Karpas-422 (cell line): ENCODE measurements at regions not wholly inside any gene's neighbourhood (a gene's known extent, or its start where the extent isn't known, plus 50 kb on each side); places are given as distances from the start of the nearest gene placed in this dataset.

ENCODE experiments used
- DNase-seq: peaks from one replicate; pipeline ENCODE4 v3.0.0-alpha.2; 2015
- H2AFZ ChIP-seq: fragments of 200-600 bp; sonication (generic); 2 replicates; pipeline ENCODE4 v1.6.1; 2014; ENCODE audit warnings: antibody characterized with exemption, low read length, mixed read lengths
- H3K27ac ChIP-seq: fragments of 200-600 bp; sonication (generic); 2 replicates; pipeline ENCODE4 v1.5.1; 2014; ENCODE audit warnings: mild to moderate bottlenecking, low read length, moderate library complexity
- H3K27me3 ChIP-seq: fragments of 200-600 bp; sonication (generic); 2 replicates; pipeline ENCODE4 v1.6.1; 2014; ENCODE audit warnings: low read length, mixed read lengths
- H3K36me3 ChIP-seq: fragments of 200-600 bp; sonication (generic); 2 replicates; pipeline ENCODE4 v1.6.1; 2014; ENCODE audit warnings: low read length, mixed read lengths; ENCODE audit not compliant: insufficient read depth
- H3K4me1 ChIP-seq: fragments of 200-600 bp; sonication (generic); 2 replicates; pipeline ENCODE4 v1.6.1; 2014; ENCODE audit warnings: mild to moderate bottlenecking, low read length, mixed read lengths
- H3K4me2 ChIP-seq: fragments of 200-600 bp; sonication (generic); 2 replicates; pipeline ENCODE4 v1.6.1; 2014; ENCODE audit warnings: low read length, low read depth, mild to moderate bottlenecking; ENCODE audit not compliant: poor library complexity, severe bottlenecking
- H3K4me3 ChIP-seq: fragments of 200-600 bp; sonication (generic); 2 replicates; pipeline ENCODE4 v1.5.1; 2014; ENCODE audit warnings: mild to moderate bottlenecking, antibody characterized with exemption, low read length, mixed read lengths
- H3K79me2 ChIP-seq: fragments of 200-600 bp; sonication (generic); 2 replicates; pipeline ENCODE4 v1.6.1; 2014; ENCODE audit warnings: mild to moderate bottlenecking, low read length, mixed read lengths
- H3K9ac ChIP-seq: fragments of 200-600 bp; sonication (generic); 2 replicates; pipeline ENCODE4 v1.6.0; 2014; ENCODE audit warnings: low read length
- H3K9me2 ChIP-seq: fragments of 200-600 bp; sonication (generic), shearing (Covaris generic); replicated peaks from 2 replicates; pipeline ENCODE4 v1.6.0; 2014; ENCODE audit warnings: mild to moderate bottlenecking, low read length, moderate library complexity; ENCODE audit not compliant: insufficient read depth
- H3K9me3 ChIP-seq: fragments of 300-700, 200-600 bp; sonication (generic); 2 replicates; pipeline ENCODE4 v1.6.1; 2014; ENCODE audit warnings: low read length, mixed read lengths
- H4K20me1 ChIP-seq: fragments of 200-600 bp; sonication (generic); 2 replicates; pipeline ENCODE4 v1.6.1; 2014; ENCODE audit warnings: mild to moderate bottlenecking, antibody characterized with exemption, low read length, low read depth; ENCODE audit not compliant: insufficient read depth

DNA sequence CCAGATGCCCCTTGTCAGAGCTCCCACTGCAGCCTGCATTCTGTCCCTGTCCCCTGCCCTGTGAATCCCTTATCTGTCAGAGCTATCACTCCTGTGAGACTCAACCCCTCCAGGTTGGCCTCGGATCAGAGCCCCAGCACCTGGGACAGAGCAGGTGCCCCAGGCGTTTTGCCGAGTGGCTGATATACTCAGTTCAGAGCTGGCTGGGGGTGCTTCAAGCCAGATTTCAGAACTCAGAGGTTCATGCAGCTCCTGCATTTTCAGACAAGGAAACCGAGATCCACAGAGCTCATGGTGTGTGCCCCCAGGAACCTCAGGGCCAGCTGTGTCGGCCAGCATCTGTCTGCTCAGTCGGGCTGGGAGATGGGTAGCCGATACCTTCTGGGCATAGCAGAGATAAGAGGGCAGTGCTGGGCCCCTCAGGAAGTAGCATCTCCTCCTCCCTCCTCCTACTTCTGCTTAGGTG, 228.0 kb upstream of the RTL1 start:
- H3K9ac ChIP-seq = no peak overlapping the region
- no peak overlapping the region for H3K27ac ChIP-seq
- H3K79me2 ChIP-seq = no peaks in the 10 kb centered on the region
- H3K4me2 ChIP-seq = no peak overlapping the region
- H4K20me1 ChIP-seq = no peaks in the 10 kb centered on the region
- H3K4me1 ChIP-seq = no peaks in the 10 kb centered on the region
- H2AFZ ChIP-seq = no peak overlapping the region
- no peaks in the 10 kb centered on the region for H3K36me3 ChIP-seq
- H3K27me3 ChIP-seq = no peaks in the 10 kb centered on the region
- no peak for DNase-seq
- H3K9me2 ChIP-seq = no peaks in the 10 kb centered on the region
- H3K4me3 ChIP-seq = no peak overlapping the region
- peaks cover 4% of the 10 kb centered on the region; the same call in 1 of the 2 replicates for H3K9me3 ChIP-seq

DNA sequence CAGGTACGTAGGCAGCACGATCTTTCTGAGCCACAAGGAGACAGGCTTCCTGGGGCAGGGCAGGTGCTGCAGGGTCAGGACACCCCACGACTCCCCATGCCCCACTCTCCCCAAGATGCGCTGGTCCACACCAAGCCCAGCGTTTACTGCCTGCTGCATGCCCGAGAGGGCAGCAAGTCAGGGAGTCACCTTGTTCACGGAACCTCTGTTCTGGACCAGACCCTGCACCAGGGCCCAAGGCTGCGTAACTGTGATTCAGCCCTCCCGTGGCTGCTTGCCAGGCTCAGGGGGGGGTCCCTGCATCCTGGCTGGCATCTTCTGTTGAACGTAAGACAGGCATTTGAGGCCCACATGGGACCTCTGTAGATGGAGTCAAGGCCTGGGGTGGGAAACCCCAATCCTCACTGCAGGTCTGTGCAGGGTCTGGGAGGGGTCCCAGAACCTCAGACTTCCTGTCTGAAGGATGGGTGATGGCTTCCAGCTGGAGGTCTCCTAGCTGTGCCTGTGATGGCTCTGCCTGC, 228.6 kb upstream of the RTL1 start:
- no peaks in the 10 kb centered on the region for H3K27me3 ChIP-seq
- no peaks in the 10 kb centered on the region for H4K20me1 ChIP-seq
- no peak for DNase-seq
- H3K79me2 ChIP-seq = no peaks in the 10 kb centered on the region
- no peak overlapping the region for H3K4me2 ChIP-seq
- peaks cover 4% of the 10 kb centered on the region; the same call in 1 of the 2 replicates for H3K9me3 ChIP-seq
- H3K9ac ChIP-seq = no peak overlapping the region
- H3K9me2 ChIP-seq = no peaks in the 10 kb centered on the region
- H3K36me3 ChIP-seq = no peaks in the 10 kb centered on the region
- no peak overlapping the region for H3K27ac ChIP-seq
- no peak overlapping the region for H2AFZ ChIP-seq
- no peak overlapping the region for H3K4me3 ChIP-seq
- H3K4me1 ChIP-seq = no peaks in the 10 kb centered on the region

DNA sequence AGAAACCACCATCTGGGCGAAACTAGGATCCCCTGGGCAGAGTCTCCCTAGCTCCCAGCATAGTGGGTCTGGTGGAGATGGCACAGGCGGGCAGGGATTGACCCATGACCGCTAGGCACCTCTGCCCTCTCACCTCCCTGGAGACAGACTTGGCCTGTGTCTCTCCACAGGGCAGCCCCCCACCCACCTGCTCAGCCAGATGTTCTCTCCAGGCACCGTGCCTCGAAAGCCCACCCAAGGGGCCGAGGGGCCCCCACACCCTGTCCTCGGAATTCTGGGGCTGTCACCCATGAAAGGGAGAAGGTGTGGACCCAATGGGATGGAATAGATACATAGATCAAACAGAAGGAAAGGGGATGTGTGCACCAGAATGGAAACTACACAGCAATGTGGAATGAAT, 229.1 kb upstream of the RTL1 start:
- peaks cover 4% of the 10 kb centered on the region; the same call in 1 of the 2 replicates for H3K9me3 ChIP-seq
- no peaks in the 10 kb centered on the region for H3K4me1 ChIP-seq
- H3K9ac ChIP-seq = no peak overlapping the region
- H3K4me2 ChIP-seq = no peak overlapping the region
- no peaks in the 10 kb centered on the region for H3K79me2 ChIP-seq
- H3K27me3 ChIP-seq = no peaks in the 10 kb centered on the region
- no peak overlapping the region for H2AFZ ChIP-seq
- no peak overlapping the region for H3K4me3 ChIP-seq
- no peak for DNase-seq
- no peak overlapping the region for H3K27ac ChIP-seq
- H3K36me3 ChIP-seq = no peaks in the 10 kb centered on the region
- no peaks in the 10 kb centered on the region for H4K20me1 ChIP-seq
- H3K9me2 ChIP-seq = no peaks in the 10 kb centered on the region

DNA sequence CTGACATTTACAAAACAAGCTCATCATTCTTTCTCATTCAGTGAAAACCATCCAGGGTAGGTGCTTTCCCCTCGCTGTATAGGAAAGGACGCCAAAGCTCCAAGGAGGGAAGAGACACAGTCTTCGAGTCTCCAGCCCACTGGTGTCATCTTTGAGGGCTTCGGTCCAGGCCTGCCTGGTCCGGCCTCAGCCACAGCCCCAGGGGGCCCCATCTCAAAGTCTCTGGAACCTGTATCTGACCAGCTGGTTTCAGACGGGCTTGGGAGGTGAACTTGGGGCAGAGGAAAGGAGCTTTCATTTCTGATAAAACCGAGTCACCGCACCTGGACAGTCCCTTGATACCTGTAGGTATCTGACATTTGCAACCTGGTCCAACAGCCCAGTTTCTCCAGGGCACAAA, 229.5 kb upstream of the RTL1 start:
- H4K20me1 ChIP-seq = no peaks in the 10 kb centered on the region

DNA sequence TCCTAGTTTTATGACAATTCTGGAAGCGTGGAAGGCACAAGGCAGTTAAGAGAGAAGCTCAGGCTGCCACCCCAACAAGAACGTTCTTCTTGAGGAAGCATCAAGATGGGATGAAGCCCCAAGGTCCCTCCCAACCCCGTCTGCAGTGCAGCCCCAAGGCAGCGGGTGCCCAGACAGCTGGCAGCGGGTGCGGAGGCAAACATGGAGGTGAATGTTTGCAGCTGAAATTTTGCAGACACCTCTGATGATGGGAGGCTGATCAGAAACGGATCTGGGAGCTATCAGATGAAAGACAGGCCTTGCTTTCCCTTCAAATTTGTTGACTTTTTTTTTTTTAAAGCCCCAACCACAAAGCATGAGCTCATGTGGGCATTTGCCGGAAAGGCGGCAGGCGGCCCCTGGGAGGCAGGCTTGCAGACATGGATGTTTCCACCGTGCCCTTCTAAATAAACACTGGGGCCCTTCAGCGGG, 230.7 kb upstream of the RTL1 start:
- H2AFZ ChIP-seq = no peak overlapping the region
- peaks cover 4% of the 10 kb centered on the region; the same call in 1 of the 2 replicates for H3K9me3 ChIP-seq
- no peaks in the 10 kb centered on the region for H3K27me3 ChIP-seq

More for the DNA sequence above, 229.5 kb upstream of the RTL1 start:
- Histone ChIP-seq H3K9me2 (no peaks in the 10 kb centered on the region), H3K9ac (no peak overlapping the region), H3K27me3 (no peaks in the 10 kb centered on the region), H3K27ac (no peak overlapping the region), H3K79me2 (no peaks in the 10 kb centered on the region), H2AFZ (no peak overlapping the region), H3K36me3 (no peaks in the 10 kb centered on the region), H3K4me2 (no peak overlapping the region), H3K4me1 (no peaks in the 10 kb centered on the region), H3K4me3 (no peak overlapping the region), H3K9me3 (peaks cover 4% of the 10 kb centered on the region; the same call in 1 of the 2 replicates)
- no peak for DNase-seq

DNA sequence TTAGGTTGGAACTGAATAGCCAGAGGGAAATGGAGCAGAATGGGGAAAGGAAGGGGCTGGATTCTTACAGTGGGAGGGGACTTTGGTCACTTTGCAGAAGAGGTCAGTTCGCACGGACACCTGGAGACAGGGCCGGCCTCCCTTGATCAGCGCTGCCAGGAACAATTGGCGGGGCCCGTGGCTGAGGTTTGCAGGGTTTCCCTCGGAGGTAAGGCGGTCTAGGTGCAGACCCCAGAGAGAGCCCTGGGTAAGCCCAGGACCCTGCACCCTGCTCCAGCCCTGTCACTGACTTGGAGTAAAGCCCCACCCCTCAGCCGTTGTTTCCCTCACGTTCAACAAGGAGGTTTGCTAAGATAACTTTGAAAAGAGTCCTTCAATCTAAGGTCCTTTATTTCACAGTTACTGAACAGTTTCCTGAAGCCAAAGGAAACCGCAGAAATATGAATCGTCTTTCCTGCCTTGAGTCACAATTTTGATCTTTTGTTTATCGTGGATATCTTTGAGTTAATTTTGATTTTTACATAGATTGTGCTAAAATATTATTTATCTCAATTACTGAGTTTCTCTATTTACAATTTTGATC, 231.4 kb upstream of the RTL1 start:
- Histone ChIP-seq H2AFZ (no peak overlapping the region), H3K4me2 (no peak overlapping the region)

More for the DNA sequence above, 230.7 kb upstream of the RTL1 start:
- Histone ChIP-seq H3K9ac (no peak overlapping the region), H3K36me3 (no peaks in the 10 kb centered on the region), H3K9me2 (no peaks in the 10 kb centered on the region), H3K4me3 (no peak overlapping the region), H3K27ac (no peak overlapping the region), H3K4me2 (no peak overlapping the region), H3K79me2 (no peaks in the 10 kb centered on the region), H4K20me1 (no peaks in the 10 kb centered on the region), H3K4me1 (no peaks in the 10 kb centered on the region)
- DNase-seq = no peak

DNA sequence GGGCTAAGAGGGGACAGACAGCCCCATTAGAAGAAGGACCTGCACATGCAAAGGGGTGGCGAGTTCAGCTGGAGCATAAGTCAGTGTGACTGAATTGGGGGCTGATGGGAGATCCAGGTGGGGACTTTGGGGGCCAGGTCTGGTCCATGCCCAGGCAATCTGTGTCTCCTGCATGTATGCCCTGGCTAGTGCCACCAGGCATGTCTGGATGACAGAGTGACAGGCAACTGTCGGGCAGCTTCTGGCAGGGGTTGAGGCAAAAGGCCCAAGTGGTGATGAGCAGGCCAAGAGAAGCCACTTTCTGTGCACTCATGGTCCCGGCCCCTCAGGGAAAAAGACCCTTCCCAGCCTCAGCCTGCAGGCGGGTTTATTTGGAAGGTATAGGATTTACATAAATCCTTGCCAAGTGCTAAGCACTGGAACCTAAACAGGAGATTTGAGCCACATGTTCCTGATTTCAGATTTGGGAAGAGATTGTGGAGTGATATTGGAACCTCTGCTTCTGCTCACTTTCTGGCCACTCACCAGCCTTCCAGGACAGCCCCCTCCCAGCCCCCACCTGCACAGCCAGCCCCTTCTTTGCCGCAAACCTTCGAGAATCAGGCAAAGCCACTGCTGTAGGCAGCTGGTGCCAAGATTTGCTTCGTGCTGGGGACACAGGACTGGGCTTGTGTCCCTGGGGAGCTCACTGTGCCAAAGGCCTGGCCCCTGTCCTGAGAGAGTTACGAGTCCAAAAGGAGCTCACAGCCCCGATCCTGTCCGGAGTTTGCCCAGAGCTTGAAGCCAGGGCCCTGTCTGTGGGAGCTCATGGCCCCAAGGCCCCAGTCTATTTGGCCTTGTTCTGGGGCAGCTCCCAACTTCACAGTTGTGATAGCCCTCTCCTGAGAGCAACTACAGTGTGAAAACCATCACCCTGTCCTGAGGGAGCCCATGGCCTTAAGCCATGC, 232.5 kb upstream of the RTL1 start:
- no peak overlapping the region for H3K27ac ChIP-seq
- DNase-seq = no peak
- H3K36me3 ChIP-seq = no peaks in the 10 kb centered on the region
- H3K4me1 ChIP-seq = no peaks in the 10 kb centered on the region
- no peaks in the 10 kb centered on the region for H3K27me3 ChIP-seq
- H3K4me2 ChIP-seq = no peak overlapping the region
- H3K9ac ChIP-seq = no peak overlapping the region
- peaks cover 4% of the 10 kb centered on the region; the same call in 1 of the 2 replicates for H3K9me3 ChIP-seq
- H4K20me1 ChIP-seq = no peaks in the 10 kb centered on the region
- no peak overlapping the region for H2AFZ ChIP-seq
- H3K9me2 ChIP-seq = peaks cover 5% of the 10 kb centered on the region; the same call in 1 of the 2 replicates
- no peaks in the 10 kb centered on the region for H3K79me2 ChIP-seq
- no peak overlapping the region for H3K4me3 ChIP-seq

More for the DNA sequence above, 231.4 kb upstream of the RTL1 start:
- no peaks in the 10 kb centered on the region for H3K27me3 ChIP-seq
- H3K9me3 ChIP-seq = peaks cover 4% of the 10 kb centered on the region; the same call in 1 of the 2 replicates
- H3K9ac ChIP-seq = no peak overlapping the region
- H4K20me1 ChIP-seq = no peaks in the 10 kb centered on the region
- no peak overlapping the region for H3K27ac ChIP-seq
- H3K4me3 ChIP-seq = no peak overlapping the region
- H3K36me3 ChIP-seq = no peaks in the 10 kb centered on the region
- DNase-seq = no peak
- no peaks in the 10 kb centered on the region for H3K9me2 ChIP-seq
- H3K79me2 ChIP-seq = no peaks in the 10 kb centered on the region
- H3K4me1 ChIP-seq = no peaks in the 10 kb centered on the region

DNA sequence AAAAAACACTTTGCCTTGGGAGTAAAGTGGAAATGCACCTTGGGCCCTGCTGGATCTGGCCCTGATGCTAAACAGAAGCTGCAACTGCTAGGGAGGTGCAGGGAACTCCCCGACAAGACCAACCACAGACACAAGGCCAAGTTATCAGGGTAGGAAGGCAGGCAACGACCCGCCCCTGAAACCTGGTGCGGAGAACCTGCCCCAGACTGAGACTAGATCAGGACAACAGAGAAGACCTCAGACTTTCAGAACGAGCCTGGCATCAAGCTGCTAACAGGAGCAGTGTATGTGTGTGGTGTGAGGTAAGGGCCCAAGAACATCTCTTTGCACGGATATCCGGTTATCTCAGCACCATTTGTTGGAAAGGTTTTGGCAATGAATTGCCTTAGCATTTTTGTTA, 233.7 kb upstream of the RTL1 start:
- no peak for DNase-seq
- Histone ChIP-seq H3K4me1 (no peaks in the 10 kb centered on the region), H3K4me3 (no peak overlapping the region), H3K79me2 (no peaks in the 10 kb centered on the region), H2AFZ (no peak overlapping the region), H3K9me2 (peaks cover 5% of the 10 kb centered on the region; the same call in 1 of the 2 replicates), H3K27me3 (0 out of 2 replicates have a peak, but pooled peaks cover 3% of the 10 kb centered on the region), H3K27ac (no peak overlapping the region), H3K9ac (no peak overlapping the region), H3K9me3 (peaks cover 11% of the 10 kb centered on the region), H3K4me2 (no peak overlapping the region), H3K36me3 (no peaks in the 10 kb centered on the region), H4K20me1 (no peaks in the 10 kb centered on the region)
